GM21526 (cell line): ENCODE measurements at regions not wholly inside any gene's neighbourhood (a gene's known extent, or its start where the extent isn't known, plus 50 kb on each side); places are given as distances from the start of the nearest gene placed in this dataset.

Experiments
- ATAC-seq: cut with Tn5 transposase; IDR thresholded peaks from one replicate; pipeline ENCODE4 v1.9.1; 2021; ENCODE audit warnings: moderate library complexity; ENCODE audit not compliant: unreplicated experiment, low FRiP score

GRCh38 chr10:4671451-4672145, 154.4 kb upstream of the AKR1E2 start:
- no peak for ATAC-seq

- no peak for ATAC-seq
Measured at GRCh38 chr10:4670737-4671136, 155.3 kb upstream of the AKR1E2 start.

- no peak for ATAC-seq
Measured at GRCh38 chr10:4669585-4669984, 156.4 kb upstream of the AKR1E2 start.

GRCh38 chr10:4663162-4663992, 162.6 kb upstream of the AKR1E2 start:
- no peak for ATAC-seq

- ATAC-seq = no peak
Measured at GRCh38 chr10:4662576-4663161, 163.3 kb upstream of the AKR1E2 start.

- no peak for ATAC-seq
Measured at GRCh38 chr10:4661511-4662255, 164.3 kb upstream of the AKR1E2 start.

GRCh38 chr10:4658777-4659176, 167.2 kb upstream of the AKR1E2 start:
- no peak for ATAC-seq

- no peak for ATAC-seq
Measured at GRCh38 chr10:4656576-4657194, 169.3 kb upstream of the AKR1E2 start.

GRCh38 chr10:4655879-4656278, 170.1 kb upstream of the AKR1E2 start:
- no peak for ATAC-seq

GRCh38 chr10:4655406-4655805, 170.6 kb upstream of the AKR1E2 start:
- no peak for ATAC-seq

GRCh38 chr10:4654496-4654895, 171.5 kb upstream of the AKR1E2 start:
- no peak for ATAC-seq

GRCh38 chr10:4653160-4653559, 172.8 kb upstream of the AKR1E2 start:
- no peak for ATAC-seq

GRCh38 chr10:4652111-4653010, 173.6 kb upstream of the AKR1E2 start:
- peak; percentile 68 for ATAC-seq

- ATAC-seq = peak; percentile 12
Measured at GRCh38 chr10:4651404-4652037, 174.5 kb upstream of the AKR1E2 start.

- ATAC-seq = no peak
Measured at GRCh38 chr10:4650582-4650981, 175.4 kb upstream of the AKR1E2 start.

- ATAC-seq = no peak
Measured at GRCh38 chr10:4649886-4650508, 176.0 kb upstream of the AKR1E2 start.

- no peak for ATAC-seq
Measured at GRCh38 chr10:4649471-4649870, 176.5 kb upstream of the AKR1E2 start.

- ATAC-seq = no peak
Measured at GRCh38 chr10:4648999-4649398, 177.0 kb upstream of the AKR1E2 start.
